ENCODE measurements at regions not wholly inside any gene's neighbourhood (a gene's known extent, or its start where the extent isn't known, plus 50 kb on each side); places are given as distances from the start of the nearest gene placed in this dataset.
A peak's percentile ranks its signal among the peaks of the same experiment; 100 is the strongest.

DNA sequence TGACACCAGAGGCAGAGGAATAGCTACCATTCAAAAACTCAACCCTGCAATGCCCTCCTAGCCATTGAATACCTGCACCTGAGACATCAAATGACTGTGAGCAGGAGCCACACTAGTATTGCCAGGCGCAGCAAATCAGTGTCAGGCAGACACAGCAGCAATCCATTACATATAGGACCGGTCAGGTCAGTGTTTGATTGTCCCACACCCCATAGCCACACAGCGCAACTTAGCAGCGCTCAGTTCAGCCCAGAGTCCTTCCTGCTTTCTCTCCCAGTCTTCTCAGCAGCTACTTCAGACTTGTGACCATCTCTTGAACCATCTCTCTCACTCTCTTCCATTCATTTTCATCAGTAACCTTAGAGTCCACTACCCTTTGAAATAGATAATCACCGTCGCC is 181.6 kb upstream of the GPR12 start:
- Mint-ChIP-seq H3K4me1 (ENCODE audit: low read depth) (no peaks in the 10 kb centered on the region), H3K4me3 (no peak overlapping the region), H3K9me3 (ENCODE audit: insufficient read depth) (no peaks in the 10 kb centered on the region), H3K27ac (no peak overlapping the region), H3K36me3 (ENCODE audit: low read depth) (no peaks in the 10 kb centered on the region), H3K27me3 (ENCODE audit: low read depth) (peaks cover 7% of the 10 kb centered on the region)
- POLR2A ChIA-PET, result no interaction called here
- ATAC-seq (no peak), DNase-seq (no peak)
- CTCF ChIA-PET, result interaction anchor here (2.9 kb wide), 1 partner anchor 12 kb away, joined by 15 read pairs; no protein-coding TSS in a partner anchor

DNA sequence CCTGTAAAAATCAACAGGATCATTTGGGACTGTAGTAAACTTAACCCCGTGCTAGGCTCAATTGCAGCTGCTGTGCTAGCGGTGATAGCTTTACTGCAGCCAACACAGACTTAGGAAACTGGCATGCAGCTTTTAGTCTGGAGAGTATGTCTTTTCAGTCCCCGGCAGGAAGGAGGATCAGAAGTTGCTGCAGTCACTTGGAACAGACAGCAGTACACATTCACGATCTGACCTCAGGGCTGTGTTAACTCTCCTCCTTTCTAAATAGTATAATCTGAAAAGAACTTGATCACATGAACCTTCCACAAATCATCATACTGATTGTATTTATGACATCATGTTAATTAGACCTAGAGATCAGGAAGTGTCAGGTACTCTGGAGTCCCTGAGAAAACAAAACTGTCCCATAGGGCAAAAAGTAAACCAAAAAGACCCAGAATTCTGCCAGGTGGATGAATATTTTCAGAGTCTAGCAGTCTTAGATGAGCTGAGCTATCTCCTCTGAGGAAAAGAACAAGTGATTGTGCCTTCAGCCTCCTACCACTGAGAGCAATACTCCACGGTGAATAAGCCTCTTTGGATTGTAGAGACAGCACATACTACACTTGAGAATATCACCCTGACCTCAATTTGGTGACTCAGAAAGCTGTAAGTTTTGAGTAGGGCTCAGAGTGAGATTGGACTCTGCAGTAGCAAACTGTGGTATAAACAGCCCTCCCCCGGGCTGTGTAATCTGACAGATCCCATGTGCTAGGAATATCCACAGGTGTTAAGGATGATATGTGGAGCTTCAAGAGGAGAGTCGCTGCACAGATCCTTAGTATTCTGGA is 181.0 kb upstream of the GPR12 start:
- ATAC-seq, result no peak
- DNase-seq, result no peak
- Mint-ChIP-seq H3K9me3 (ENCODE audit: insufficient read depth) (no peaks in the 10 kb centered on the region), H3K27me3 (ENCODE audit: low read depth) (peaks cover 7% of the 10 kb centered on the region), H3K4me1 (ENCODE audit: low read depth) (no peaks in the 10 kb centered on the region), H3K4me3 (no peak overlapping the region), H3K36me3 (ENCODE audit: low read depth) (no peaks in the 10 kb centered on the region), H3K27ac (no peak overlapping the region)
- ChIA-PET POLR2A (no interaction called here), CTCF (interaction anchor here (2.9 kb wide), 1 partner anchor 12 kb away, joined by 15 read pairs; no protein-coding TSS in a partner anchor)

DNA sequence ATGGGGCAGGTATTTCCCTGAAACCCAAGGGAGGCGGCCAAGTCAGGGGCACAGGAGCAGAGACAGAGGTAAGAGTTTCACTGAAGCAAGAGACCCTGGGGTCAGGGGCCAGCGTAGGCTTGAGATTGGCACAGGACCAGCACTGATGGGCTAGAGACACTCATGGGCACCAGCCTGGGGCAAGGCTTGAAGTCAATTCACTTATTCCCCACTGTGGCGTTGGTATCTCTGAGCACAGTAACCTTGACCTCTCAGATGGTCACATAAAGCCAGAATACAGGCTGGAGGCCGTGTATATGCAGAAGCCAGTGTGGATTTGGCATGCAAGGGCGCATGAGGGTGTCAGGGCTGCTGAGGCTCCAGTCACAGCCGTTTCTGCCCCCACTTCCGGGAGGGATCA is 173.5 kb upstream of the GPR12 start:
- CTCF ChIA-PET, result no interaction called here
- no peak overlapping the region for H3K4me3 Mint-ChIP-seq
- no peak overlapping the region for H3K27ac Mint-ChIP-seq
- POLR2A ChIA-PET, result no interaction called here
- peaks cover 4% of the 10 kb centered on the region for H3K4me1 Mint-ChIP-seq (ENCODE audit: low read depth)
- H3K27me3 Mint-ChIP-seq (ENCODE audit: low read depth), result no peaks in the 10 kb centered on the region
- H3K9me3 Mint-ChIP-seq (ENCODE audit: insufficient read depth), result no peaks in the 10 kb centered on the region
- DNase-seq (no peak), ATAC-seq (no peak)
- H3K36me3 Mint-ChIP-seq (ENCODE audit: low read depth), result no peaks in the 10 kb centered on the region

DNA sequence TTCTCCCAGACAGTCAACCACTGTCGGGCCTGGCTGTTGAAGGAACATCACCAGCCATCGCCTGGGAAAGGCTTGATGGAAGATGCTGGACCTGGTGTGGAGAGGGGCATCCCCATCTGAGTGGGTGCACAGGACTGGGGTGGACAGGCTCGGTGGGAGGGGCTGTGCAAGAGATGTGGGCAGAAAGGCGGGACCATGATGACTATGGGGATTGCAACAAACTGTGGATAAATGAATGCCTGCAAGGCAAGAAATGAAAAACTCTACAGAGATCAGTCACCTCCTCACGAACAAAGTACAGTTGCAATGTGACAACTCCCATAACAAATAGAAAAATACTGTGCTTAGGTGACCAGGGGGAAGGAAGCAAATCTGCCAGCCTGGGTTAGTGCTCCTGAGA is 171.9 kb upstream of the GPR12 start:
- DNase-seq (no peak), ATAC-seq (no peak)
- no peak overlapping the region for H3K4me3 Mint-ChIP-seq
- H3K27me3 Mint-ChIP-seq (ENCODE audit: low read depth), result peaks cover under 1% of the 10 kb centered on the region
- no peaks in the 10 kb centered on the region for H3K36me3 Mint-ChIP-seq (ENCODE audit: low read depth)
- peaks cover 4% of the 10 kb centered on the region for H3K4me1 Mint-ChIP-seq (ENCODE audit: low read depth)
- ChIA-PET CTCF (no interaction called here), POLR2A (no interaction called here)
- no peak overlapping the region for H3K27ac Mint-ChIP-seq
- H3K9me3 Mint-ChIP-seq (ENCODE audit: insufficient read depth), result no peaks in the 10 kb centered on the region

DNA sequence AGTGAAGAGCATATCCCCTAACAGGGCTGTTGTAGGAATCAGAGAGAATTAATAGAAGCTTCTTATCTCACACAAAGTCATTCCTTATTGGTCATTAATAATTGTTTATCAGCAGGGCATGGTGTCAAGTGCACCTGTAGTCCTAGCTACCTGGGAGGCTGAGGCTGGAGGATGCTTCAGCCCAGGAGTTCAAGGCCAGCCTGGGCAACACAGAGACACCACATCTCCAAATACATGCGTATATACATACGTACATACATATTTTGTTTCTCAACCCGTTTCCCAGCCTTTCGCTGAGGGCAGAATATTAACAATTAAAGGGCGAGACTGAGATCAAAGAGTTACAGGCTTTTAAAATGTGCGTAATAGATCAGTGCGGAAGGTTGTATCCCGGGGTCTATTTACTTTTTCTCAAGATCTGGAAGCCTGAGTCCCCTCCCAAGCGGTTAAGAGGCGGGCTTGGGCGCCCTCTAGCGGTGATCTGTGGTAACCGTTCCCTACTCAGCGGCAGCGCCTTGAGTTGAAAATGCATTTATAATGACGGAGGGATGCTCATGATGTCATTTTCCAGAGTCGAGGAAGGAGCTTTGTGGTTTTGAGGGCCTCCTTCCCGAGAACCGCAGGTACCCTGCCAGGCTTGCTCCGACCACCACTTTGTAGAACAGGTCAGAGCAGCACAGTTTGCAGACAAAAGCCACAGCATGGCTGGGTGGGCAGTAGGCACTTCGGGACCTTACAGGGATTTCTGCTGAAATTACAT is 169.6 kb upstream of the GPR12 start:
- Mint-ChIP-seq H3K27ac (no peak overlapping the region), H3K4me3 (no peak overlapping the region), H3K36me3 (ENCODE audit: low read depth) (no peaks in the 10 kb centered on the region), H3K4me1 (ENCODE audit: low read depth) (peaks cover 4% of the 10 kb centered on the region), H3K9me3 (ENCODE audit: insufficient read depth) (no peaks in the 10 kb centered on the region), H3K27me3 (ENCODE audit: low read depth) (peaks cover 4% of the 10 kb centered on the region)
- ATAC-seq (peak; percentile 81), DNase-seq (peak; percentile 78)
- CTCF ChIA-PET, result interaction anchor here (0.6 to 3.1 kb wide), 23 partner anchors 11 to 434 kb away, joined by 3 to 15 read pairs (median 4); no protein-coding TSS in a partner anchor
- POLR2A ChIA-PET, result no interaction called here

DNA sequence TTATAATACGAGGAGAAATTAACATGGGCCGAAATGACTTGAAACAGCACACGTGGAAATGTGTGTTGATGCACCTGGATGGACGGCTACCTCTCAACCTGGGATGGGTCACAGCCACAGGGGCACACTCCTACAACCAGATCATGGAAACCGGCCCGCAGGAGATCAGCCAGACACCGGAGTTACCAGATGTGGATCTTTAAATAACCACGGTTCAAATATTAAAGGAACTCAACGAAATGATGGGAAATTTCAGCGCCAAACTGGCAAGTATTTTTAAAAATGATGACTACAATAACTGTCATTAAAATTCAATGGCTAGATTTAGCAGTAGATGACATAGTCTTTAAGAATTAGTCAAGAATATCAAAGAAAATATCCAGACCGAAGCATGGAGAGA is 166.9 kb upstream of the GPR12 start:
- Mint-ChIP-seq H3K27ac (no peak overlapping the region), H3K4me1 (ENCODE audit: low read depth) (peaks cover 4% of the 10 kb centered on the region)

DNA sequence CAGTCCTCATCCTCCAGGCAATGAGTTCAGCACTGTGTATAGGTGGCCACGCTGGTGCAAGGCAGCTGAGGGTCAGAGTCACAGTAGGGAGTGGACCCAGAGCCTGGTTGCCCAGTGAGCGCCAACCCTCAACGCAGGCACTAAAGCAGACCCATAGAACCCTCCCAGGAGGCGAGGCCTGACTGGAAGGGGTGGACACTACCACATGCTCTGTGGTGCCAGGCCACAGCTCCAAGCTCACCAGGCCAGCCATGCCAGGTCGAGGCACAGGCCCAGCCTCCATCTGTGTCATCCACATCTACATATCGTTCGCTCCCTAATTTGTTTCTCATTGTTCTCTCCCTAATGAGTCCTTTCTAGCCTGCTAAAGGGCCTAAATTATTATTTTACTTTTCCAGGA is 165.8 kb upstream of the GPR12 start:
- H3K9me3 Mint-ChIP-seq (ENCODE audit: insufficient read depth), result no peaks in the 10 kb centered on the region
- H3K36me3 Mint-ChIP-seq (ENCODE audit: low read depth), result no peaks in the 10 kb centered on the region
- ChIA-PET POLR2A (no interaction called here), CTCF (no interaction called here)
- H3K27me3 Mint-ChIP-seq (ENCODE audit: low read depth), result peaks cover 15% of the 10 kb centered on the region
- no peak overlapping the region for H3K4me3 Mint-ChIP-seq
- H3K27ac Mint-ChIP-seq, result no peak overlapping the region
- DNase-seq (no peak), ATAC-seq (no peak)
- H3K4me1 Mint-ChIP-seq (ENCODE audit: low read depth), result peaks cover 4% of the 10 kb centered on the region

More for the DNA sequence above, 166.9 kb upstream of the GPR12 start:
- CTCF ChIA-PET, result no interaction called here
- Mint-ChIP-seq H3K4me3 (no peak overlapping the region), H3K9me3 (ENCODE audit: insufficient read depth) (no peaks in the 10 kb centered on the region), H3K27me3 (ENCODE audit: low read depth) (peaks cover 14% of the 10 kb centered on the region), H3K36me3 (ENCODE audit: low read depth) (no peaks in the 10 kb centered on the region)
- POLR2A ChIA-PET, result no interaction called here
- DNase-seq, result no peak
- ATAC-seq, result no peak

DNA sequence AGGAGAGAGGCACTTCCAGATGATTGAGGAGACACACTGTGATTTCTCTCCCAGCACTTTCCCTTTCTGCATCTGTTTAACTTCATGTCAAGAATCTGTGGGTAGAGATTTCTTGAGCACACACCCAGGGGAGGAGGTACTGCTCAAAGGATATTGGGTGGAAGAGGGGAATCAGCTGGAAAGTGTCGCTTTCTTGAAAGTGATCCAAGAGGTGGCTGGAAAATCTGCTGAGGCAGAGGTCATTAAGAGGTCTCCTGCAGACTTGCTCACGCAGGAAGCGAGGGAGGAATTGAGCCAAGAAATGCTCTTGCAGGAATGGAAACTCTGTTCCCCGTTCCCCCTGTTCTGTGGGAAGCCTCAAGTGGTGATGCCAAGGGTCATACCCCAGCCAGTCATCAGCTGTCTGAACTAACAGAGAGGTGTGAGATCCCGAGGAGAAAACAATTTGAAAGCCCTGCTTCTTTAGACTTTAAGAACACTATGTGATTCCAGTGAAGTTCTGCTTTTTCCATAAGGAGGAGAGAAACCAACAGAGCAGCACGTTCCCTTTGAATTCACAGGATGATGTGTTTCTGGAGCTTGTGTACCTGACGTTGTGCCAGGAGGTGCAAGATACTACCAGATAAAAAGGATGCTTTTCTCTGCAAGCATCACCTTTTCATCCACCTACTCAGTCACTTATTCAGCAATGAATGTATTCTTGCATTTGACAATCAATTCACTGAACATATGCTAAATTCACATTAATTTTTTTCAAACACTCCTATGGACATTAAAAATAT is 163.4 kb upstream of the GPR12 start:
- DNase-seq (no peak), ATAC-seq (no peak)
- ChIA-PET POLR2A (interaction anchor here (0.6 kb wide), 1 partner anchor 629 kb away, joined by 3 read pairs; no protein-coding TSS in a partner anchor), CTCF (no interaction called here)
- Mint-ChIP-seq H3K4me1 (ENCODE audit: low read depth) (no peaks in the 10 kb centered on the region), H3K27ac (no peak overlapping the region), H3K4me3 (no peak overlapping the region), H3K27me3 (ENCODE audit: low read depth) (peaks cover 19% of the 10 kb centered on the region), H3K9me3 (ENCODE audit: insufficient read depth) (no peaks in the 10 kb centered on the region), H3K36me3 (ENCODE audit: low read depth) (no peaks in the 10 kb centered on the region)

DNA sequence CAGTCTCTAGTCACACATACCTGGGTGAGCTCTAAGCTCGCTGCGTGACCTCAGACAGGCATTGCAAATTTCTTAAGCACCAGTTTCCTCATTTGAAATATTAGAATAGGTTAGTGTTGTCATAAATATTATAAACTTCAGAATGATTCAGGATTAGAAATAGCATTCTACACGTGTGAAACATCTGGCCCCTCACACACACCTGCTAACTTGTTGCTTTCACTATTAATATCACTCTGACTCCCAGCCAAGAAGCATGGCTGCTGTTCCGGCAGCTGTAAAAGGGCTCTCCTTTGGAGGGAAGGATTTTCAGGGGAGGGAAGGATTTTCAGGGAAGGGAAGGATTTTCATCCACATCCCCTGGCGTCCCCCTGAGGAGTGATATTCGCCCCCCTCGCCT is 161.3 kb upstream of the GPR12 start:
- POLR2A ChIA-PET, result no interaction called here
- H3K4me3 Mint-ChIP-seq, result no peak overlapping the region
- H3K4me1 Mint-ChIP-seq (ENCODE audit: low read depth), result no peaks in the 10 kb centered on the region
- DNase-seq (no peak), ATAC-seq (no peak)
- H3K36me3 Mint-ChIP-seq (ENCODE audit: low read depth), result no peaks in the 10 kb centered on the region
- CTCF ChIA-PET, result no interaction called here
- no peak overlapping the region for H3K27ac Mint-ChIP-seq
- no peaks in the 10 kb centered on the region for H3K9me3 Mint-ChIP-seq (ENCODE audit: insufficient read depth)
- peaks cover 18% of the 10 kb centered on the region for H3K27me3 Mint-ChIP-seq (ENCODE audit: low read depth)

DNA sequence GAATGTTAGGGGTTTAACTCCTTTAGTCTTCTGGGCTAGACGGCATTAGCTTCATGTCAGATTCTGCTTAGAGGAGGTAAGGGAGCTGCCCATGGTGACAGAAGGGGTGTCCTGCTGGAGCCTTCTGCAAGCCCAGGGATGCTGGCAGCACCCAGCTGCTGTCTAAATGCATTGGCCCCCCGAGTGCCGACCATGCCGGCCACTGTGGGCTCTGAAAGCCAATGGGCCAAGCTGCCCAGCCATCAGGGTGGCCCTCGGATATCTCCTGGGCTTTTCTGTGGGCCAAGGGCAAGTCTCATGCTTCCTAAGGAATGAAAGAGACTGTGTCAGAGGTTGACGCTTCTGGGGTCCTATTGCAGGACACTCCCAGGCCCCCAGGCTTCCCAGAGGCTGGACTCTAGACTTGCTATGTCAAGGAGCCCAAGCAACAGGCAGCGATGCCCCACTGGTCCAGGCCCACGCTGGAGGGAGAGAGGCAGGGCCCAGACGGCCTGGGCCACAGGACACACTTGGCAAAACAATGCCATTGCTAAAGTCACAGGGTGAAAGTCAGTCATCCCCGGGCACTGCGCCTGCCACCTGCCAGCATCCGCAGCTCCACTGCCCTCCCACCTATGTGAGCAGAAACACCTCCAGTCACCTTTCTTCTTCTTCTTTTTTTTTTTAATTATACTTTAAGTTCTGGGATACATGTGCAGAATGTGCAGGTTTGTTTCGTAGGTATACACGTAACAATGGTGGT is 160.2 kb upstream of the GPR12 start:
- no peak for ATAC-seq
- POLR2A ChIA-PET, result no interaction called here

DNA sequence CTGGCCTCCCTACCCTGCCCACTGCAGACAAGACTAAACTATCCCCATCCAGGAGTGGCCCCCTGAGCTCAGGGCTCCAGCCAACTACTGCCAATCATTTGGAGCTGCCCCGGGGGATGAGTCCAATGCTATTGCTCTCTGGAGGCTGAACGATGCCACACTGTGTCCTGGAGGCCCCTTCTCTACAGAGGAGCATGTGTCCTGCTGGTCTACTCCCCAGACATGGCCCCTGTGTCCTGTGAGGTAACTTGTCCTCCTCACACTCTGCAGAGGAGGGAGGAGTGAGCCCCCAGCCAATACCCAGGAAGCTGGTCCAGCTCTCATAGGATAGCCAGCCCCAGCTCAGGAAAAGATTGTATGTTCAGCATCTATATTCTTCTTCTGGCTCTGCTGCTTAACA is 159.1 kb upstream of the GPR12 start:
- ATAC-seq (no peak), DNase-seq (no peak)
- H3K4me3 Mint-ChIP-seq, result no peak overlapping the region
- no peaks in the 10 kb centered on the region for H3K36me3 Mint-ChIP-seq (ENCODE audit: low read depth)
- ChIA-PET CTCF (interaction anchor here (0.9 to 2.7 kb wide), 2 partner anchors 10 to 27 kb away, joined by 3 to 14 read pairs; no protein-coding TSS in a partner anchor), POLR2A (no interaction called here)
- peaks cover 12% of the 10 kb centered on the region for H3K27me3 Mint-ChIP-seq (ENCODE audit: low read depth)
- H3K9me3 Mint-ChIP-seq (ENCODE audit: insufficient read depth), result no peaks in the 10 kb centered on the region
- H3K27ac Mint-ChIP-seq, result no peak overlapping the region
- peaks cover 4% of the 10 kb centered on the region for H3K4me1 Mint-ChIP-seq (ENCODE audit: low read depth)

More for the DNA sequence above, 160.2 kb upstream of the GPR12 start:
- Mint-ChIP-seq H3K27ac (no peak overlapping the region), H3K27me3 (ENCODE audit: low read depth) (peaks cover 18% of the 10 kb centered on the region), H3K4me1 (ENCODE audit: low read depth) (no peaks in the 10 kb centered on the region), H3K4me3 (no peak overlapping the region), H3K36me3 (ENCODE audit: low read depth) (no peaks in the 10 kb centered on the region), H3K9me3 (ENCODE audit: insufficient read depth) (no peaks in the 10 kb centered on the region)
- DNase-seq, result no peak
- CTCF ChIA-PET, result interaction anchor here (1.0 kb wide), 1 partner anchor 48 kb away, joined by 3 read pairs; no protein-coding TSS in a partner anchor
